HAP-1 (cell line): ENCODE measurements at regions not wholly inside any gene's neighbourhood (a gene's known extent, or its start where the extent isn't known, plus 50 kb on each side); places are given as distances from the start of the nearest gene placed in this dataset.
A peak's percentile ranks its signal among the peaks of the same experiment; 100 is the strongest.
"Not testable (repeated sequence)": the region's sequence is repeated elsewhere in the genome, so short reads cannot be mapped to it uniquely, and the experiment has no call there.

Experiments
- DNase-seq, 2 experiments: peaks; one replicate each; pipeline ENCODE4 v3.0.0-alpha.2; 2016 to 2020; ENCODE audit warnings: low spot score in 2 of 2
- H3K27me3 ChIP-seq: fragments of 250-450 bp; sonication (Bioruptor Pico); 2 replicates; pipeline ENCODE4 v1.5.1; 2020; ENCODE audit warnings: low read depth, mild to moderate bottlenecking, moderate library complexity
- H3K36me3 ChIP-seq: fragments of 250-450 bp; sonication (Bioruptor Pico); replicated peaks from 2 replicates; pipeline ENCODE4 v1.5.1; 2020; ENCODE audit warnings: mild to moderate bottlenecking
- H3K4me1 ChIP-seq: fragments of 250-450 bp; sonication (Bioruptor Pico); 2 replicates; pipeline ENCODE4 v1.5.1; 2020; ENCODE audit warnings: mild to moderate bottlenecking
- H3K4me3 ChIP-seq: fragments of 250-450 bp; sonication (Bioruptor Pico); 2 replicates; pipeline ENCODE4 v1.5.1; 2020; ENCODE audit warnings: mild to moderate bottlenecking, moderate library complexity
- H3K9me3 ChIP-seq: fragments of 250-450 bp; sonication (Bioruptor Pico); 2 replicates; pipeline ENCODE4 v1.5.1; 2020; ENCODE audit warnings: mild to moderate bottlenecking, moderate library complexity
- in situ Hi-C: fragments of 300-500 bp; cut with MboI; formaldehyde crosslinking; loops from 3 replicates; pipeline ENCODE4 v1.14.3; 2020; ENCODE audit warnings: low sequenced_read_pairs, inconsistent platforms, mixed read lengths

GRCh38 chr7:113291058-113291457 is 172.7 kb upstream of the SMIM30 start:
- DNase-seq, result no peak

GRCh38 chr7:113289140-113289740 is 170.9 kb upstream of the SMIM30 start:
- no peaks in the 10 kb centered on the region for H3K9me3 ChIP-seq
- no peak overlapping the region for H3K4me3 ChIP-seq
- no peaks in the 10 kb centered on the region for H3K36me3 ChIP-seq
- no peaks in the 10 kb centered on the region for H3K27me3 ChIP-seq
- peak in 1 of 2 experiments; percentile 16 for DNase-seq
- H3K4me1 ChIP-seq, result no peaks in the 10 kb centered on the region
- in situ Hi-C loops, result no loop called here

More at GRCh38 chr7:113291058-113291457, 172.7 kb upstream of the SMIM30 start:
- Histone ChIP-seq H3K9me3 (no peaks in the 10 kb centered on the region), H3K27me3 (no peaks in the 10 kb centered on the region), H3K4me3 (no peak overlapping the region), H3K4me1 (no peaks in the 10 kb centered on the region), H3K36me3 (no peaks in the 10 kb centered on the region)
- in situ Hi-C loops, result no loop called here

- in situ Hi-C loops, result no loop called here
- DNase-seq, result no peak
- H3K9me3 ChIP-seq, result no peaks in the 10 kb centered on the region
- no peaks in the 10 kb centered on the region for H3K27me3 ChIP-seq
- no peak overlapping the region for H3K4me3 ChIP-seq
- no peaks in the 10 kb centered on the region for H3K36me3 ChIP-seq
- no peaks in the 10 kb centered on the region for H3K4me1 ChIP-seq
Observed at GRCh38 chr7:113285411-113285810, 167.1 kb upstream of the SMIM30 start.

- DNase-seq, result no peak
- Histone ChIP-seq H3K9me3 (no peaks in the 10 kb centered on the region), H3K4me3 (no peak overlapping the region), H3K27me3 (no peaks in the 10 kb centered on the region), H3K36me3 (no peaks in the 10 kb centered on the region), H3K4me1 (no peaks in the 10 kb centered on the region)
- in situ Hi-C loops, result no loop called here
Observed at GRCh38 chr7:113283861-113284260, 165.5 kb upstream of the SMIM30 start.

GRCh38 chr7:113282875-113283274 is 164.5 kb upstream of the SMIM30 start:
- Histone ChIP-seq H3K9me3 (no peaks in the 10 kb centered on the region), H3K36me3 (no peaks in the 10 kb centered on the region), H3K4me3 (no peak overlapping the region), H3K27me3 (no peaks in the 10 kb centered on the region), H3K4me1 (no peaks in the 10 kb centered on the region)
- DNase-seq, result no peak
- in situ Hi-C loops, result no loop called here

- H3K4me1 ChIP-seq, result no peaks in the 10 kb centered on the region
- H3K9me3 ChIP-seq, result no peaks in the 10 kb centered on the region
- in situ Hi-C loops, result no loop called here
- no peak overlapping the region for H3K4me3 ChIP-seq
- no peak for DNase-seq
- H3K27me3 ChIP-seq, result no peaks in the 10 kb centered on the region
- no peaks in the 10 kb centered on the region for H3K36me3 ChIP-seq
Observed at GRCh38 chr7:113281223-113281622, 162.9 kb upstream of the SMIM30 start.

GRCh38 chr7:113279256-113279655 is 160.9 kb upstream of the SMIM30 start:
- no peaks in the 10 kb centered on the region for H3K9me3 ChIP-seq
- H3K4me3 ChIP-seq, result no peak overlapping the region
- H3K27me3 ChIP-seq, result no peaks in the 10 kb centered on the region
- no peak for DNase-seq
- no peaks in the 10 kb centered on the region for H3K4me1 ChIP-seq
- in situ Hi-C loops, result no loop called here
- H3K36me3 ChIP-seq, result no peaks in the 10 kb centered on the region

GRCh38 chr7:113270790-113271189 is 152.4 kb upstream of the SMIM30 start:
- Histone ChIP-seq H3K4me3 (no peak overlapping the region), H3K4me1 (no peaks in the 10 kb centered on the region), H3K36me3 (no peaks in the 10 kb centered on the region), H3K27me3 (no peaks in the 10 kb centered on the region), H3K9me3 (no peaks in the 10 kb centered on the region)
- no peak for DNase-seq
- in situ Hi-C loops, result no loop called here

GRCh38 chr7:113269592-113269991 is 151.2 kb upstream of the SMIM30 start:
- H3K4me1 ChIP-seq, H3K36me3 ChIP-seq, DNase-seq, in situ Hi-C loops, H3K4me3 ChIP-seq, H3K27me3 ChIP-seq, H3K9me3 ChIP-seq: not testable (repeated sequence)

GRCh38 chr7:113268757-113269156 is 150.4 kb upstream of the SMIM30 start:
- H3K36me3 ChIP-seq, result no peaks in the 10 kb centered on the region
- no peaks in the 10 kb centered on the region for H3K9me3 ChIP-seq
- in situ Hi-C loops, result no loop called here
- H3K27me3 ChIP-seq, result no peaks in the 10 kb centered on the region
- no peak for DNase-seq
- no peaks in the 10 kb centered on the region for H3K4me1 ChIP-seq
- H3K4me3 ChIP-seq, result no peak overlapping the region

- H3K4me3 ChIP-seq, result no peak overlapping the region
- no peaks in the 10 kb centered on the region for H3K36me3 ChIP-seq
- no peaks in the 10 kb centered on the region for H3K9me3 ChIP-seq
- in situ Hi-C loops, result no loop called here
- no peak for DNase-seq
- H3K27me3 ChIP-seq, result no peaks in the 10 kb centered on the region
- H3K4me1 ChIP-seq, result no peaks in the 10 kb centered on the region
Observed at GRCh38 chr7:113267885-113268284, 149.5 kb upstream of the SMIM30 start.

- Histone ChIP-seq H3K4me3 (no peak overlapping the region), H3K36me3 (no peaks in the 10 kb centered on the region), H3K4me1 (no peaks in the 10 kb centered on the region), H3K27me3 (no peaks in the 10 kb centered on the region), H3K9me3 (no peaks in the 10 kb centered on the region)
- in situ Hi-C loops, result no loop called here
- no peak for DNase-seq
Observed at GRCh38 chr7:113267271-113267670, 148.9 kb upstream of the SMIM30 start.

- no peaks in the 10 kb centered on the region for H3K27me3 ChIP-seq
- H3K36me3 ChIP-seq, result no peaks in the 10 kb centered on the region
- no peaks in the 10 kb centered on the region for H3K4me1 ChIP-seq
- DNase-seq, result no peak
- H3K4me3 ChIP-seq, result no peak overlapping the region
- in situ Hi-C loops, result no loop called here
- H3K9me3 ChIP-seq, result no peaks in the 10 kb centered on the region
Observed at GRCh38 chr7:113263749-113264148, 145.4 kb upstream of the SMIM30 start.

GRCh38 chr7:113263215-113263742 is 144.9 kb upstream of the SMIM30 start:
- H3K36me3 ChIP-seq, H3K27me3 ChIP-seq, in situ Hi-C loops, H3K9me3 ChIP-seq, H3K4me1 ChIP-seq, H3K4me3 ChIP-seq, DNase-seq: not testable (repeated sequence)
